ENCODE measurements at regions not wholly inside any gene's neighbourhood (a gene's known extent, or its start where the extent isn't known, plus 50 kb on each side); places are given as distances from the start of the nearest gene placed in this dataset.

DNA sequence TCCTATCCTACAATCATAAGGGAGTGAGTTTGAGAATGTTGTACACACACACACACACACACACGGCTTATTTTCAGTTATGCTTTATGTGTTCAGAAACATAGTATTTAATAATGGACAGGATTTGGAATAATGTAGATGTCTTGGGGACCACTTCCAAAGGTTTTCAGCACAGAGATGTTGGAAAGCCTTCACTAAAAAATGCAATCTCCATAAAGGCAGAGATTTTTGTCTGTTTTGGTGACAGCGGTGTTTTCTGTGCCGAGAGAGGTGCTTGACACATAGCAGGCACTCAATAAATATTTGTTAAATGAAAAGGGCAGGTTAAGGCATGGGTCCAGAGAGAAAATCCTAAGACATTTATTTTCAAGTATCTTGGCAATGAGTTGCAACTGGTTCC is 428.2 kb upstream of the RGMA start:
- no peak for DNase-seq

GRCh38 chr15:93515256-93516051 is 426.4 kb upstream of the RGMA start:
- DNase-seq: no peak

- no peak for DNase-seq
Observed at GRCh38 chr15:93506646-93507045, 417.6 kb upstream of the RGMA start.

DNA sequence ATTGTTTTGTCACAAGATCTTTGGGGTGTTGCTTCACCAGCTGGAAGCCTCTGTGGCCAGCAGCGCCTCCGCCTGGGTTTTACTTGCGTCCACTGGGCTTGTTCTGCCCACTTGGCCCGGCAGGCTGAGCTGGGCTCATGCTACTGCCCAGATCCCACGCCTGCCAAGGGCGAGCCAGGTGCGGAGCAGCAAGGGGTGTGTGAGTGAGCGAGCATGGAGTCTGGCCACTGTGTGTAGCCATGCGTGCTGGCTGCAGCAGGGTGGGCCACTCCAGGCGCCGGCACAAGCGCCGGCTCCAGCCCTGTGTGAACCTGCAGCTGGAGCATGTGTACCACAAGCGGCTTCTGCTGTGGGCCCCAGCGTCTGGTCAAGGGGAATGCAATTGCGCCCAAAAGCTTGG is 416.5 kb upstream of the RGMA start:
- no peak for DNase-seq

- DNase-seq: no peak
Observed at GRCh38 chr15:93501946-93502345, 412.9 kb upstream of the RGMA start.

DNA sequence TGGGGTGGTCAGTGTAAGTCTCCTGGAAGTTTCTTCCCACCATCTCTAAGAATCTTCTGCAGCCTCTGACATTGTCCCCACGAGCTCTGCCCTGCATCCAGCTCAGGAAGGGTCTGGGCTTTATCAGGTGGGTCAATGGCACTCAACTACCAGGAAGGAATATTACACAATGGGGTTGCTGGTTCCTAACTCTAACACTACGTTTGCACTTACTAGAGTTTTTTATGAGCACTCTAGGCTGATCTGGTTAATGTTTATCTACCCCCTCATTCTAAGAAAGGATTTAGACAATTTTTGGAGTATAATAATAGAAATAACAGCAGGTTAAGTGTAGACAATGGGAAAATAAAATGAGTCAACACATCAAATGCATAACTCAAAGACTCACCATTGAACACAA is 411.1 kb upstream of the RGMA start:
- DNase-seq: no peak

DNA sequence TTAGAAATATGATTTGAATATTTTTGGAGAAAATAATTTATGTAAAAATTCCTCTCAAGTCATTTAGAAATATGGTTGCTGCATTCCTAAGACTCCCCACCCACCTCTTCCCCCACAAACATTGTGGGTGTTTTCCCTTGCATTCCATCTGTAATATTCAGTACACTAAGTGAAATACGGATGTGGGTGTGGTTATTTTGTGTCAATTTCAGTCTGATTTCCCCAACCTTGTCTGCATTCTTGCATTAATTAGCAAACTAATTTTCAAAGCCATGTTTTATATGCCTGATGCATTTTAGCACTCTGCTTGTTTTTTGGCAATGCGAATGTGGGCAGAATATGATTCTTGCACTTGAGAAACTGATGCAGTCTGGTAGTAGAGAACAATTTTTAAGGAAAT is 408.3 kb upstream of the RGMA start:
- DNase-seq: no peak

DNA sequence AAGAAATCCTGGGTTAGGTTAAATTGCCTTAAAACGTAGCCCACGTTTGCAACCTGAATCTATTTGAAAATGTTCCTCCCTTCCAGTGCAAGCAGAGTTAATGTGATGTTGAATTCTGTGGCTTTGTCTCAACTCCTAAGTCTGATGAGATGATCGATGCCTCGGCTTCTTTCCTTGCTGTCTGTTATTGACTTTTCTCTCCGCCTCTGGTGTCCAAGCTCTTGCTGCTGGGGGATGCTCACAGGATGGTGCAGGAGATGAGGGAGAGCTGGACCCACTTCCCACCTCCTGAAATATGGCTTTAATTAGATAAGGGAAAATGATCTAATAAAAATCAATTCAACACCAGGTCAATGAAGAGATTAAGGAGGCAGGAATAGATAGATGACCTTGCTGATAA is 407.9 kb upstream of the RGMA start:
- DNase-seq: no peak

GRCh38 chr15:93495799-93496637 is 407.0 kb upstream of the RGMA start:
- DNase-seq: no peak

DNA sequence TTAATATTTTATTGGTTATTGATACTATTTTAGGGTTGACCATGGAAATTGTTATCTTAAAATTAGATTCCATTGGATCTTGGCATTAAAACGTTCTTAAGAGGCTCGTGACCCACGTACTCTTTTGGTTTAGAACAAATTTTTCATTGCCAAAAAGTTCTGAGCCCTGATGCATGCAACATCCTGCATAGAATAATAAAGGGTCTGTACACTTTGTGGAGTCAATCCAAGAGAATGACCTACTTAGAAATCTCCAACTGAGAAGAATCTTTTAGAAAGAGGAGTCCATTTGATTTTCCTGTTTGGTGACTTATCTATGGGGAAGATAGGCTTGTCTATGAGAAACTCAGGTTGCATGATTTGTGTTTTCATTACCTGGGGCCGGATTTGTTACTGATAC is 404.2 kb upstream of the RGMA start:
- DNase-seq: no peak

DNA sequence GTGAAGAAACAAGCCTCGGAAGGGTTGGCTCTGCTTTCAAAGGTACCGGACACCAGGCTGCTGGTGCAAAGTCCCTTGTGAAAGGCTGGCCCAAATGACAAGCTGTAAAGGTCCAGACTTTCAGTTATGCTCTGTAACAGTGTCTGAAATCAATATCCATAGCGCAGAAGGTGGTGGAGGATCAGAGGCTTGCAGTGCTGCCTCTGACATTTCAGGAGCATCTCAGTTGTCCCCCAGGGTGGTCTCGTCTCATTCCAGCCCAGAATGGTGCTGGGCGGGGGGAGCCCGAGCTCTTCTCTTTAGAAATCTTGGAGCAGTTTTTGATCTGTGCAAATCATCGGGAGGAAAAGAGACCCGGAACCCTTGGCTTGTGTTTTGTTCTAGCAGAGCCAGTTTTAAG is 402.3 kb upstream of the RGMA start:
- DNase-seq: no peak

- DNase-seq: no peak
Observed at GRCh38 chr15:93488296-93488713, 399.3 kb upstream of the RGMA start.

DNA sequence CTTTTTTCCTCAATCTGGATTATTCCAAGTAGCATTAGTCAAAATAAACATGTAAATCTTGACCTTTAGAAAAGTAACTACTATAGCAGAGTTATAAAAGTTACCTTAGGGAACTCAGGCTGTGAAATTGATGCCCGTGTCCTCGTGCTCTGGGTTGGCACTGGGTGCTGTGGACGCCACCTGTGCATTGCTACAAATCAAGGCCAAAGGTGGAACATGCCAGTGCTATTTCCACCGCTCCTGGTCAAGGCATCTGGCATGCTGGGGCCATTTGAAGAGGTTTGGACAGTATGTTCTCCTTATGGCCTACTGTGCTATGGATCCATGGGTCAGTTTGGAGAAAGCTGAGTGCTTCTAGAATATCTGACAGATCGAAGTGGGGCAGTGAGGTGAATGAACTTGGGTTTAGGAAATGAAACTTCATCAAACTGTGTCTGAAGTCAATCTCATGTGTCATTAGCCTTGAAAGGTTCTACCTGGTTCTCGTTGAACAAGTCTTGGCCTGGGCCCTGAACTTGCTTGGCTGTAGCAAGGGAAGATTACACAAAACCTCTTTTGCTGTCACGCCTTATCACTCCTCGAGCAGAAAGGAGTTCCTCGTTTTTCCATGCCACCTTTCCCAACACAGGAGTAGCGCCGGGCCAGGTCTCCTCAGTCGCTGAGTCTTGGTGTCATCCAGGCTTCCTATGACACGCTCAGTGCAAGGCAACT is 397.6 kb upstream of the RGMA start:
- DNase-seq: no peak

DNA sequence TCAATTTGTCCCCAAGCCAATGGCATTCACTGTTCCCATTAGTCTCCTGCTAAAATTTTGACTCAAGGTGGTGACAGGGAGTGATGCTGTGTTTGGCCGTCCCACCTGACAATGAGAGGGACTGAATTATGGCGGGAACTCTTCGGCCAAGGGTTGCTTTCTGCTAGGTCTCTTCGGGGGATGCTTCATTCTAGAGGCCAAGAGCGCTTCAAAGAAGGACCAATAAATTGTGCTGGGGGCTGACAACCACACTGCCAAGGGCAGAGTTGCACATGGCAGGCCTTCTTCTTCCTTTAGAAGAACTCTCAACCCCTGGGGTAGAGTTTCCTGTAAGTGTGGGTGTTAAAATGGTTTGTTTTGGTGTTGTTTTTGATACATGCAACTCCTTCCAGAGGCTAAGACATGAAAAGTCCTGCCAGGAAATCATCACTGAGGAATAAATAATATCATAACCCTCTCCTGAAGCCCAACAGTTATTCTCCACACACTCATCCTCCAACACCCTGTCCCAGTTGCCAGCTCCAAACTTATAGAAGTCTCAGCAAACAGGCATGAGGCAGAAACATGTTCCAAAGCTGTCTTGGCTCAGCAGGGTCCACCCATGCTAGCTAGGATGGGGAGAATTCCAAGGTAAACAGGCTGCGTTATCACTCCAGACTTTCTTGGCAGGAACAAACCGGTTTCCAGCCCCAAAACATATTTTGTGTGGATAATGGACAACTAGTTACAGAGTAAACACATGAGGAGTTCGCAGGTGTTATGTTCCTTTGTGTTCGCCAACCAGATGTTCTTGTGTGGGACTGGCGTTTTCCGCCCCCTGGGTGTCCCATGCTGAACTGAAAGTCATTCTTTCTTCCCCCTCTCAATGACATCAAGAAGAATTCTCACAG is 396.7 kb upstream of the RGMA start:
- DNase-seq: no peak

GRCh38 chr15:93483923-93484322 is 394.9 kb upstream of the RGMA start:
- no peak for DNase-seq

- DNase-seq: no peak
Observed at GRCh38 chr15:93482731-93483130, 393.7 kb upstream of the RGMA start.

- no peak for DNase-seq
Observed at GRCh38 chr15:93479715-93480114, 390.7 kb upstream of the RGMA start.

GRCh38 chr15:93478947-93479346 is 389.9 kb upstream of the RGMA start:
- DNase-seq: no peak

GRCh38 chr15:93477721-93478120 is 388.7 kb upstream of the RGMA start:
- DNase-seq: no peak

DNA sequence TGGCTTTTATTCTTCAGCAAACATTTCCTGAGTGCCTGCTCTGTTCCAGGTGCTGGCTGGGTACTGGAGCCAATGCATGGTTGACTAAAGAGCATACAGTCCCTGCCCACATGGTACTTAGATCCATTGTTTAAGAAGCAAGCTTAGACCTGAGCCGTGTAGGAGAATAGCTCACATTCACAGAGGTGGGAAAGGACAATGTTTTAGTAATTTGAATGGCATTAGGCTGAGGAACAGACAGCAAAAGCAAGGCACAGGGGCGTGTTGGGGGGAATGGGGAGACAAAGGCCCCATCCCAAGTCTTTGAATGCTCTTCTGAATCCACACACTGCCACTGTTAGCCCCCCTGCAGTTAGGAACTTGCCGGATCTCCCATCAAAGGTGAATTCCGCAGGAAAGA is 388.2 kb upstream of the RGMA start:
- DNase-seq: no peak

DNA sequence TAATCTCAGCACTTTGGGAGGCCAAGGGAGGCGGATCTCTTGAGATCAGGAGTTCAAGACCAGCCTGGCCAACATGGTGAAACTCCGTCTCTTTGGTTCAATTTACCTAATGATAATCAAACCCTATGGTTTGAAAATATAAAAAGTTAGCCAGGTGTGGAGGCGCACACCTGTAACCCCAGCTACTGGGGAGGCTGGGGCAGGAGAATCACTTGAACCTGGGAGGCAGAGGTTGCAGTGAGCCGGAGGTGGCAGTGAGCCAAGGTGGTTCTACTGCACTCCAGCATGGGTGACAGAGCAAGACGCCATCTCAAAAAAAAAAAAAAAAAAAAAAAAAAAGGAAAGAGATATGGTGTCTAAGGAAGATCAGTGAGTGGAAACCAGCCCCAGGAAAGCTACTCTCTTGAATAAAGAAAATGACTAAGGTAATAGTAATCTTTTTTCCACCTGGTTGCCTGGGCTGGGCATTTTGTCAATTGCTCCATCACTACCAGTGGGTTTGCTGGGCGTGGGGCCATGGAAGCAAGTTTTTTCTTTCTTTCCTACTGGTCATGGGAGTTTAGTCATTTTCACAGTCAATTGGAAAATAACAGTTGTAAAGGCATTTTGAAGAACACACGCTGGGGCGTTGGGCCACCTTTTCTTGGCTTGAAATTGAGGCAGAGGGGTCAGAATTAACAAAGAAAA is 387.6 kb upstream of the RGMA start:
- DNase-seq: no peak

DNA sequence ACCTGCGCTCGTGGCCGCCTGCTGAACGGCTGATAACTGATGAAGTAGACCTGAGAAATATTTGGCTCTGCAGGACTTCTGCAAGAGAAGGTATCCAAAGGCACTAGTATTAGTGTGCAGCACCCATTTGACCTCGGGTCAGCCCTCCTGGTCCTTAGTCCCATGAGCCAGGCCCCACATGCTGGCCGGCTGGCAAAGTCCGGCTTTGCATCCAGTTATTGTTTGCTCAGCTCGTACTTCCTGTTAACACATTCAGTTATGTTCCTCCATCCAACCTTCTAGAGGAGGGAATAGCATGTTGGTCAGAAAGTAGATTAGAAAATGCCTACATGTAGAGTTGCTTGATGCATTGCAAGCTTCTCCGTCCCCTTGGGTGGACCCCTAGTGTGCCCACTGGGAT is 385.7 kb upstream of the RGMA start:
- DNase-seq: no peak
